ENCODE measurements at regions not wholly inside any gene's neighbourhood (a gene's known extent, or its start where the extent isn't known, plus 50 kb on each side); places are given as distances from the start of the nearest gene placed in this dataset.
A peak's percentile ranks its signal among the peaks of the same experiment; 100 is the strongest.

GRCh38 chr3:31105438-31106077 is 211.1 kb upstream of the GADL1 start:
- Histone ChIP-seq H3K4me3 (replicated peaks in 1 of 2; ENCODE audit: low read depth in 1 of 2, low read length in 2 of 2) (no peak overlapping the region), H3K9me3 (ENCODE audit: control insufficient read depth in 1 of 2, insufficient read depth in 1 of 2, low read depth in 1 of 2, low read length in 2 of 2) (no peaks in the 10 kb centered on the region), H3K79me2 (ENCODE audit: insufficient read depth, low read length) (no peaks in the 10 kb centered on the region), H2AFZ (ENCODE audit: low read depth, low read length, poor library complexity, severe bottlenecking) (peak overlapping the region; percentile 45), H3K9ac (ENCODE audit: low read length) (no peak overlapping the region), H3K4me1 (ENCODE audit: control insufficient read depth in 1 of 2, insufficient read depth in 2 of 2, low read length in 2 of 2) (peaks cover 0 to 5% of the 10 kb centered on the region in 2 experiments; a peak in 1 of 4 replicates), H3K4me2 (ENCODE audit: low read length) (no peak overlapping the region), H3K9me2 (ENCODE audit: insufficient read depth) (no peaks in the 10 kb centered on the region), H3K27me3 (ENCODE audit: insufficient read depth, low read length) (no peaks in the 10 kb centered on the region), H3K27ac (ENCODE audit: low read depth, low read length) (no peak overlapping the region), H3K36me3 (ENCODE audit: control insufficient read depth in 1 of 2, insufficient read depth in 2 of 2, low read length in 2 of 2) (no peaks in the 10 kb centered on the region), H4K20me1 (ENCODE audit: insufficient read depth) (no peaks in the 10 kb centered on the region)
- RAD21 ChIA-PET (ENCODE audit: low non-redundant PET in 1 of 2, low total read pairs in 2 of 2, uncharacterized antibody in 2 of 2, unreplicated experiment in 2 of 2) = no interaction called here
- no peak for DNase-seq (ENCODE audit: low read depth, low spot score)
- BruUV-seq (replicated peaks) = no TSS peak
- no peak for ATAC-seq
- POLR2A ChIA-PET = no interaction called here
- intact Hi-C loops (cut with micrococcal nuclease) = no loop called here
- TF ChIP-seq ELF1 (IDR thresholded peaks at IDR 0.05; ENCODE audit: borderline replicate concordance, low read depth) (no peak), CBX3 (IDR thresholded peaks at IDR 0.05; ENCODE audit: low read depth) (no peak), ZFX (IDR thresholded peaks at IDR 0.05) (no peak), CTCF (IDR thresholded peaks at IDR 0.05 in 2 of 3, conservative IDR thresholded peaks at IDR 0.05 in 1 of 3; ENCODE audit: borderline replicate concordance in 1 of 3, insufficient read depth in 1 of 3, low read depth in 2 of 3, low read length in 2 of 3) (no peak), REST (IDR thresholded peaks at IDR 0.05; ENCODE audit: low read depth) (no peak), SRF (IDR thresholded peaks at IDR 0.05; ENCODE audit: low read depth) (no peak)
- CTCF ChIA-PET = no interaction called here

Data from HCT116 (cell line).